Retina (tissue), 1 donor: ENCODE measurements at regions not wholly inside any gene's neighbourhood (a gene's known extent, or its start where the extent isn't known, plus 50 kb on each side); places are given as distances from the start of the nearest gene placed in this dataset.

Experiments
- DNase-seq: peaks from one replicate; pipeline ENCODE4 v3.0.0-alpha.2; 2016

GRCh38 chr1:69171248-69171647 lies 396.5 kb upstream of the LRRC7 start:
- no peak for DNase-seq

GRCh38 chr1:69172003-69173000 lies 395.4 kb upstream of the LRRC7 start:
- DNase-seq: no peak

- no peak for DNase-seq
Measured at GRCh38 chr1:69175053-69175452, 392.7 kb upstream of the LRRC7 start.

- no peak for DNase-seq
Measured at GRCh38 chr1:69180358-69180757, 387.4 kb upstream of the LRRC7 start.

GRCh38 chr1:69185378-69185777 lies 382.3 kb upstream of the LRRC7 start:
- no peak for DNase-seq

GRCh38 chr1:69191335-69191734 lies 376.4 kb upstream of the LRRC7 start:
- no peak for DNase-seq

DNA sequence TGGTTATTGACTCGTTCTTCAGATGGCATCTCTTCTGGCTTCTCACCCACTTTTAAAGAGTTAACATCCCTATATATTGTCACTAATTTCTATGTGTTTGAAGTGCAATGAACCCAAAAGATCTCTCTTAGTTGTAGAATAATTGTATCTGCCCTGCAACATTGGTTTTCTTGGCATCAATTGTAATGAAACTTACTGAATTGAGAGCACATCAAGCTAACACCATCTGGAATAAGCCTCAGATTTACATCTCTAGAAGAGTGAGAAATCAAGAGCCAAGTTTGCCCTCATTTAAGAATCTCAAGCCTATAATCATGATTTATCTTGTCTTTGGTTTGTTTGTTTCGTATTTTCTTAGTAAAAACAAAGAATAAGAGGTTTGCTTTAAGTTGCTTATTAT lies 372.6 kb upstream of the LRRC7 start:
- DNase-seq: no peak

DNA sequence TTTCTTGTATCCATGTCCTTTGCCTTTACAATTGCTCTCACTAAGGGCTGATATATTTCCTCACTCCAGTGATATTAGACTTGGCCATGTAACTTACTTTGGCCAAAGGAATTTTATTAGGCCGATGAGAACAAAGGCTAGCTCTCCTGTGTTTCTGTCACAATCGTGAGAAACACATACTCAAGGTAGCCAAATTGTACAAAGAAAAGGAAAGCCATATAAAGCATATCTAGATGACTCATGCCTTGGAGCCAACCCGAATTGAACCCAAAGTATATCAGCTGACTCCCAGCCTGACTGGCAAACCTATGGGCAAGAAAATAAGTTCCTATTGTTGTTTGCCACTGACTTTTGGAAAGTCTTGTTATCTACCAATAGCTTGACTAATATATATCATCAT lies 371.7 kb upstream of the LRRC7 start:
- no peak for DNase-seq

GRCh38 chr1:69197816-69198215 lies 369.9 kb upstream of the LRRC7 start:
- DNase-seq: no peak

- DNase-seq: no peak
Measured at GRCh38 chr1:69201716-69202115, 366.0 kb upstream of the LRRC7 start.

DNA sequence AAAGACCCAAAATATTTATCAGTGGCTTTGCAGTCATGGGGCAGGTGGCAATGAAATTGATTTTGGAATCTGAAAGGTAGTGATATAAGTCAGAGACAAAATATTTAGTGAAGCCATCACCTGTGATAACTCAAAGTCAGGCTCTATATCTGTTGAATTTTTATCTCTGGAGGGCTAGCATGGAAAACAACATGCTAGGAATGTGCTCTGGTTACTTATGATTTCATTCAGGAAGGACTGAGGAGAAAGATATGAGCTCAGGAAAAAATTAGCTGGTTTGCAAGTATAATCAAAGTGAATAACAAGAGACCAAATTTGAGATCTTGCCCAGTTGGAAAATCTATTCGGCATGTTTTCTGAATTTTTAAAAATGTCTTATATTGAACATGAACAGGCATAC lies 364.6 kb upstream of the LRRC7 start:
- DNase-seq: no peak

- DNase-seq: no peak
Measured at GRCh38 chr1:69213644-69214043, 354.1 kb upstream of the LRRC7 start.

GRCh38 chr1:69215883-69216282 lies 351.8 kb upstream of the LRRC7 start:
- no peak for DNase-seq

GRCh38 chr1:69220672-69221071 lies 347.1 kb upstream of the LRRC7 start:
- DNase-seq: no peak

DNA sequence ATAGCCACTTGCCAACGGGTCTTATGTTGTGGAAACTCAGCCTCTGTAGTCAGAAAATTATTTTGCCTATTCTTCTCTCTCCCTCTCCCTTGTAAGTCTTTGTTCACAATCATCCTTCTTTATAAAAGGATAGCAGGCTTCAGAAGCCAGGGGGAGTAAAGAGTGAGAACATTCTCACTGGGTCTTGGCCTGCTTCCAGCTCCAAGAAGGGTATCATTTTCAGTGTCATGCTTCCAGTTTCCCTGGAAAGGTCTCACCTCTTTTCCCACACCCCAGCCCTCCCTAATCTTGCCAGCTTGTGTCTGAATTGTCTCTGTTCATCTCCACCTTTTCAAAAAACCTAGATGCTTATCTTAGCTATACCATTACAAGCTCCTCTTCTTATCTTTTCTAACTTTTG lies 346.2 kb upstream of the LRRC7 start:
- no peak for DNase-seq

GRCh38 chr1:69223156-69223555 lies 344.6 kb upstream of the LRRC7 start:
- no peak for DNase-seq

GRCh38 chr1:69228501-69228900 lies 339.2 kb upstream of the LRRC7 start:
- no peak for DNase-seq

DNA sequence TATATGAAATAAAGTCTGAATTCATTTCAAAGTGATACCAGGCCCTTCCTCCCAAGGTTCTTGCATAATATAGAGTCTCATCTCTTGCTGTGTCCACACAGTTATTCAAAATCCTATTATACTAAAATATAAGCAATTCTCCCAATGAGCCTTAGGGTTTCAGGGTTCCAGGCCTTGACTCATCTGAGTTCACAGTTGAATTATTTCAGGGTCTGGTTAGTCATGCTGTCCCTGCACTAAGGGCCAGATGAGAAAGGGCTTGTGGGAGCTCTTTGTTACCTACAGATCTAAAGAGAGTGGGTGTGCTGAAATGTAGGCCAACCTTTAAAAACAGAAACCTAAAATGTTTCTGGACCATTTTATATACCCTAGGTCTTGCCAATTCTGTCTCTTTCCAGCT lies 337.5 kb upstream of the LRRC7 start:
- DNase-seq: no peak

DNA sequence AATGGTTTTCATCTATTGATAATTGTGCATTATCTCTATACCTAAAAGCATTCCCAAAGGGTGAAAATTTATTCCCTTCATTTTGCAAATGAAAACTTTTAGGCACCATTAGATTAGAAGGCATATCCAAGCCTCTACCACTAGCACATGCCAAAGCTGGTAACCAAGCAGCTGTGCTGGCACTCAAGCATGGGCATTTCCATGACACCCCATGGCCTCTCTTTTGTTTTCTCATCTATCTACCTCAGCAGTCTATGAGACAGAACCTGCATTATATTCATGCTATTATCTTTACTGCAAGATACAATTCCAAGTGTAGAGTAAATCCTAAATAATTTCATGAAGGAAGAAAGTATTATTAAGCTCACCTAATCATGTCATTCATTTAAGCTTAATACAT lies 334.3 kb upstream of the LRRC7 start:
- no peak for DNase-seq

DNA sequence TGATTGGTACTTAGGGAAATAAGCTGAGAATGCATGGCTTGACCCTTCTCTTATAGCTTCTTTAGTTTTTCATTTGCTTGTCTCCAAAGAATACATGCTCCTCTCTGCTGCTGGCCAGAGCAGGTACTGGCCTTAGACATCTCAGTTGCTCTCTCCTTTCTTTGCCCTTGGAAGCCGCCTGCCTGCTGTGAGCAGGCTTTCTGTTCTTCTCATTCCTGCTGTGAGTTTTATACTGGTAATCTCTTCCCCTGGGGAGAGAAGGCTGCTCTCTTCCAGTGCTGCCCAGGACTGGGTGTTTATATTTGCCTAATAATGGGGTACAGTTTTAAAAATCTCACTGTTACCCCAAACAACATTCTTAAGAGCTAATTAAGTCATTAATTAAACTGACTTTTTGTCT lies 323.5 kb upstream of the LRRC7 start:
- DNase-seq: no peak

- no peak for DNase-seq
Measured at GRCh38 chr1:69246109-69246508, 321.6 kb upstream of the LRRC7 start.

DNA sequence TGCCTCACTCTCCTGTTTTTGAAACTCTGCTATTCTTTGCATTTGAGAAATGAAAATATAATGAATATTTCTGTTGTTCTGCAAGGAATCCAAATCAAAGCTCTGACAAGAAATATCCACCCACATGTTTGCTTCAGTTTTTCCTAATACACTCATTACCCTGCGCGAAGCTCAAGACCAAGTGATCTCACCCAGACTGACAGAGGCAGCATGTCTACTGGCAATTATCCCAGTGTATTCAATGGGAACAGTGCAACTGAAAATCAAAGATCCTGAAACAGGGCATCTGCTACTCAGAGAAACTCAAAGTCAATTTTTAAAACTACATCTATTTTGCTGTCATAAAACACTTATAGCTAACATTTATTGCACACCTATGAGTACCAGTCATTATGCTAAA lies 321.0 kb upstream of the LRRC7 start:
- DNase-seq: peak; percentile 9

GRCh38 chr1:69252696-69253095 lies 315.0 kb upstream of the LRRC7 start:
- DNase-seq: no peak

GRCh38 chr1:69256036-69256435 lies 311.7 kb upstream of the LRRC7 start:
- no peak for DNase-seq

GRCh38 chr1:69258842-69259241 lies 308.9 kb upstream of the LRRC7 start:
- no peak for DNase-seq
